ENCODE measurements at regions not wholly inside any gene's neighbourhood (a gene's known extent, or its start where the extent isn't known, plus 50 kb on each side); places are given as distances from the start of the nearest gene placed in this dataset.

DNA sequence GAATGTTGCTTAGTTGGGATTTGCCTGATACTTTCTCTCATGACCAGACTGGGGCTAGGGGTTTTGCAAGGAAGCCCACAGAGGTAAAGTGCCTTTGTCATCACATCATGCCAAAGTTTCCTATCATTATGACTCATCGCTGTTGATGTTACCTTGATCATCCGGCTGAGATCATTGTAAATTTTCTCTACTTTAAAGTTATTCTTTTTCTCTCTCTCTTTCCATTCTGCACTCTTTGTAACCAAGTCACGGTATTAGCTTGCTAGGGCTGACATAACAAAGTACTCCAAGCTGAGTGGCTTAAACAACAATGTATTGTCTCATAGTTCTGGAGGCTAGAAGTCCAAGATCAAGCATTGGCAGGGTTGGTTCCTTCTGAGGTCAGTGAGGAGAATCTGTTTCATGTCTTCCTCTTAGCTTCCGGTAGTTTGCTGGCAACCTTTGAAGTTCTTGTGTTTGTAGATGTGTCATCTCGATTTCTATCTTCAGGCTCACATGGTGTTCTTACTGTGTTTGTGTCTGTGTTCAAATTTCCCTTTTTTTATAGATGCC lies 113.0 kb downstream of the DTHD1 start:
- no peak for DNase-seq (ENCODE audit: low spot score)
- H3K27ac ChIP-seq = no peak overlapping the region
- TF ChIP-seq, protein P1, sequence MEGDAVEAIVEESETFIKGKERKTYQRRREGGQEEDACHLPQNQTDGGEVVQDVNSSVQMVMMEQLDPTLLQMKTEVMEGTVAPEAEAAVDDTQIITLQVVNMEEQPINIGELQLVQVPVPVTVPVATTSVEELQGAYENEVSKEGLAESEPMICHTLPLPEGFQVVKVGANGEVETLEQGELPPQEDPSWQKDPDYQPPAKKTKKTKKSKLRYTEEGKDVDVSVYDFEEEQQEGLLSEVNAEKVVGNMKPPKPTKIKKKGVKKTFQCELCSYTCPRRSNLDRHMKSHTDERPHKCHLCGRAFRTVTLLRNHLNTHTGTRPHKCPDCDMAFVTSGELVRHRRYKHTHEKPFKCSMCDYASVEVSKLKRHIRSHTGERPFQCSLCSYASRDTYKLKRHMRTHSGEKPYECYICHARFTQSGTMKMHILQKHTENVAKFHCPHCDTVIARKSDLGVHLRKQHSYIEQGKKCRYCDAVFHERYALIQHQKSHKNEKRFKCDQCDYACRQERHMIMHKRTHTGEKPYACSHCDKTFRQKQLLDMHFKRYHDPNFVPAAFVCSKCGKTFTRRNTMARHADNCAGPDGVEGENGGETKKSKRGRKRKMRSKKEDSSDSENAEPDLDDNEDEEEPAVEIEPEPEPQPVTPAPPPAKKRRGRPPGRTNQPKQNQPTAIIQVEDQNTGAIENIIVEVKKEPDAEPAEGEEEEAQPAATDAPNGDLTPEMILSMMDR (conservative IDR thresholded peaks at IDR 0.05; ENCODE audit: low read depth) = no peak
- CTCF ChIA-PET = no interaction called here
- POLR2A ChIA-PET (ENCODE audit: low non-redundant PET) = no interaction called here

DNA sequence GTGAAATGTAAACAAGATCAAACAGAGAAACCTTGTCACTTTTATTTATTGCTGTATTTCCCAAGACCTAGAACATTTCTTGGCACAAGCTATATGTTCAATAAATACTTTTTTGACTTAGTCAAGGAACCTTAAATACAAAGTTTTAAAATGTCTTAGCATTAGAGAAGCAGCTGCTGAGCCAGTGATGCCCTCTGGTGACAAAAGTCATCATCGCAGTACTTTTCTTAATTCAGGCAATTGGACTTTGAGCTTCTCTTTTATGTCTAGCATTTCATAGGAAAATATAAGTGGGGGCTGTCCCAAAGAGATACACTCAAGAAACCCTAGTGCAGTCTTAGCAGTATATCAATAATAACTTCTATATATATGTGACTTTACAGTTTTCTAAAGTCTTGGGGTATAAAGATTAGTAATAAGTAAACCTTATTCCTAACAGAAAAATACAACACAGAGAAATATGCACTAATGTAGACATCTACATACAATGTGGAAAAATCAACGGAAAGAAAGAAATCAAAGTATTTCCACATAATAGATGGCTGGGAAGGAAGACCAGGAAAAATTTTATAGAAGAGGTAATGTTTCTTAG lies 118.4 kb downstream of the DTHD1 start:
- ChIA-PET CTCF (interaction anchor here (0.6 to 1.2 kb wide), 13 partner anchors 13 to 1561 kb away, joined by 3 to 10 read pairs (median 4); no protein-coding TSS in a partner anchor), POLR2A (ENCODE audit: low non-redundant PET) (no interaction called here)
- DNase-seq (ENCODE audit: low spot score) = peak; percentile 8
- TF ChIP-seq, protein P1 (conservative IDR thresholded peaks at IDR 0.05; ENCODE audit: low read depth) = peak; percentile 65
- H3K27ac ChIP-seq = no peak overlapping the region

DNA sequence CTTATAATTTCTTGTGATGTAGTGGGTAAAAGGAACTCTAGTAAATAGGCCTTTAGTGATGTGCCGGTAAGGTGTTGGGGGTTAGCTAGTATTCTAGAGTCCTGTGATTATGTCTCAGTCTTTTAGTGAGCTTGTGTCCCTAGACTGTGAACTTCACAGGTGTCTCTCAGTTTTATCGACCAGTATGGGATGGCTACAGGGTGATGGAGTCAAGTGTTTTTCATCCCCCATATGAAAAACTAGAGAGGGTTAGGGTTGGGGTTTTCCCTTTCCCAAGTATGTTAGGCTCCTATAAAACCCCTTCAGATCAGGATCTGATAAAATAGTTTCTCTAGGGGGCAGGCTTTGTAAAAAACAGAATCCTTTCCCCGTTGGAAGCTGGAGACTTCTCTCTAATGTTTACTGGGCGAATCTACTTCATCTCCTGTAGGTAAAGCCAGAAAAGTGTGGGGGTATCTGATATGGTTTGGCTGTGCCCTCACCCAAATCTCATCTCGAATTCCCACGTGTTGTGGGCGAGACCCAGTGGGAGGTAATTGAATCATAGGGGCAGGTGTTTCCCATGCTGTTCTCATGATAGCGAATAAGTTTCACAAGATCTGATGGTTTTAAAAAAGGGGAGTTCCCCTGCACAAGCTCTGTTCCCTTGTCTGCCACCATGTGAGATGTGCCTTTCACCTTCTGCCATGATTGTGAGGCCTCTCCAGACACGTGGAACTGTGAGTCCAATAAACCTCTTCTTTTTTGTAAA lies 120.8 kb downstream of the DTHD1 start:
- TF ChIP-seq, protein P1 (conservative IDR thresholded peaks at IDR 0.05; ENCODE audit: low read depth) = no peak
- no peak for DNase-seq (ENCODE audit: low spot score)
- ChIA-PET CTCF (interaction anchor here (0.5 to 0.6 kb wide), 2 partner anchors 12 to 182 kb away, joined by 3 to 4 read pairs; no protein-coding TSS in a partner anchor), POLR2A (ENCODE audit: low non-redundant PET) (no interaction called here)
- no peak overlapping the region for H3K27ac ChIP-seq

DNA sequence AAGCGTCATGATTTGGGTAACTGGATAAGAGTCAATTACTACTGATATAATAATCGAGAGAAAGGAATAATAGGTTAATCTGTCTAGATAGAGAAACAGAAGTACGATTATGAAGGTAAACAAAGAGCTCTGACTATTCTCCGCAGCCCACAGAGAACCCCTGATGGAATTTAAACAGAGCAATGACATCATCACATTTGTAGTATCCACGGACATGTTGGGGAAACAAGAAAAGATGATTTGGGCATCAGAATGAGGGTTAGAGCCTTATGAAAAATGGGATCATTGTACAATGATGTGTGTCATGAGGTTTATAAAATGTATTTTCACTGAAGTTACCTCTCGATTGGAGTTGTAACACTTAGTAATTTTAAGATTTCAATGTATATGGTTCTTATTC lies 129.9 kb downstream of the DTHD1 start:
- DNase-seq (ENCODE audit: low spot score) = no peak
- ChIA-PET CTCF (no interaction called here), POLR2A (ENCODE audit: low non-redundant PET) (no interaction called here)
- TF ChIP-seq, protein P1 (conservative IDR thresholded peaks at IDR 0.05; ENCODE audit: low read depth) = no peak
- no peak overlapping the region for H3K27ac ChIP-seq

DNA sequence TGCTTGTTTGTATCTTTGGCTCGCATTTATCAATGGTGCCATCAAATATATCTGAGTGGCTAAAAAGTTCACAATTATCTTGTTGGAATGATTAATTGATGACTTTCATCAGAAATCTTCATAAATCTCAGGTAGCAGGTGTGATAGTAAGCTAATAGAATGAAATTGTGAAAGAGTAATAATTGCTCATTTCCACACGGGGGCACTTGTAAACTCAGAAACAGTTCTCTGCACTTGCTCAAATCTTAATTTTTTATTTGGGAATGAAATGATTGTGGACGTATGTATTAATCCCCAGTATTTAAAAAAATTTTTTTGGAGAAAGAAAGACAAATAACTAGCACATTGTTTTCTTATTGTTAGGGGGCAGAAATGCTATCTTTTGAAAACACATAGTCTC lies 132.8 kb downstream of the DTHD1 start:
- ChIA-PET CTCF (interaction anchor here (0.6 to 0.8 kb wide), 5 partner anchors 13 to 977 kb away, joined by 3 to 4 read pairs (median 3); no protein-coding TSS in a partner anchor), POLR2A (ENCODE audit: low non-redundant PET) (no interaction called here)
- H3K27ac ChIP-seq = no peak overlapping the region
- peak; percentile 15 for DNase-seq (ENCODE audit: low spot score)
- TF ChIP-seq, protein P1 (conservative IDR thresholded peaks at IDR 0.05; ENCODE audit: low read depth) = peak; percentile 31; the same call in 1 of the 2 replicates

DNA sequence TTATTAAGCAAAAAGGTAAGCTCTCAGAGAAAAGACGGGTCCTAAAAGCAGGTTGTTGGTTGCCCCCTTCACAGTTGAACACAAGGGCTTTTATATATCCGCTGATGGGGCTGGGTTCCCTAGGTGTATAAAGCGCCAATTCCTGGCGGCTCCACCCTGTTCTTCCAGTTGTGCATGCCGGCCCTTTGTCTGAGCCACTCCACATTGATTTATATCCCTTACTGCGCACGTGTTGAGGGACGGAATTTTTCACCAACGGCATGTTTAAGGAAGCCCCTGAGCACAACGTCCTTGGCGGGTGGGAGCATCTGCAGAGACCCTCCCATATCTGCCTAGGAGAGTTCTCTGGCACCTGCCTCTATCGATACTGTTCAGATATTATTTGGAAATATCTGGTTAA lies 135.7 kb downstream of the DTHD1 start:
- DNase-seq (ENCODE audit: low spot score) = no peak
- ChIA-PET POLR2A (ENCODE audit: low non-redundant PET) (no interaction called here), CTCF (no interaction called here)
- TF ChIP-seq, protein P1 (conservative IDR thresholded peaks at IDR 0.05; ENCODE audit: low read depth) = no peak
- H3K27ac ChIP-seq = no peak overlapping the region
